T-helper 17 cell (primary cell): ENCODE measurements at regions not wholly inside any gene's neighbourhood (a gene's known extent, or its start where the extent isn't known, plus 50 kb on each side); places are given as distances from the start of the nearest gene placed in this dataset.
"Not testable (repeated sequence)": the region's sequence is repeated elsewhere in the genome, so short reads cannot be mapped to it uniquely, and the experiment has no call there.

Experiments used
- ATAC-seq: fragments of 150-1000 bp; cut with Tn5 transposase; 2 replicates; pipeline ENCODE4 v1.10.0; 2021; ENCODE audit warnings: mild to moderate bottlenecking, moderate library complexity
- DNase-seq, 3 donors: peaks; one replicate each; pipeline versions ENCODE4 v3.0.0 to v3.0.0-alpha.2; 2020 to 2021
- H3K9me3 ChIP-seq: one replicate; pipeline ENCODE4 v1.7.0; 2013; ENCODE audit warnings: low read length, mild to moderate bottlenecking; ENCODE audit not compliant: control insufficient read depth, poor library complexity, severe bottlenecking
- H3K27ac Mint-ChIP-seq: one replicate; pipeline ENCODE4 v1.8.0; 2022; ENCODE audit warnings: mild to moderate bottlenecking, moderate library complexity, mixed read lengths
- H3K27me3 Mint-ChIP-seq: one replicate; pipeline ENCODE4 v1.8.0; 2022; ENCODE audit warnings: mixed read lengths
- H3K36me3 Mint-ChIP-seq: one replicate; pipeline ENCODE4 v1.8.0; 2022; ENCODE audit warnings: low read depth, mixed read lengths
- H3K4me1 Mint-ChIP-seq: one replicate; pipeline ENCODE4 v1.8.0; 2022; ENCODE audit warnings: mild to moderate bottlenecking, mixed read lengths
- H3K4me3 Mint-ChIP-seq: one replicate; pipeline ENCODE4 v1.8.0; 2022; ENCODE audit warnings: mild to moderate bottlenecking, moderate library complexity, mixed read lengths

GRCh38 chr6:71079677-71080076, 122.8 kb upstream of the B3GAT2 start:
- no peak overlapping the region for H3K27ac Mint-ChIP-seq
- H3K4me3 Mint-ChIP-seq, result no peak overlapping the region
- H3K27me3 Mint-ChIP-seq, result no peaks in the 10 kb centered on the region
- no peaks in the 10 kb centered on the region for H3K4me1 Mint-ChIP-seq
- no peak for DNase-seq
- no peaks in the 10 kb centered on the region for H3K36me3 Mint-ChIP-seq
- no peak for ATAC-seq
- H3K9me3 ChIP-seq, result no peaks in the 10 kb centered on the region

DNA sequence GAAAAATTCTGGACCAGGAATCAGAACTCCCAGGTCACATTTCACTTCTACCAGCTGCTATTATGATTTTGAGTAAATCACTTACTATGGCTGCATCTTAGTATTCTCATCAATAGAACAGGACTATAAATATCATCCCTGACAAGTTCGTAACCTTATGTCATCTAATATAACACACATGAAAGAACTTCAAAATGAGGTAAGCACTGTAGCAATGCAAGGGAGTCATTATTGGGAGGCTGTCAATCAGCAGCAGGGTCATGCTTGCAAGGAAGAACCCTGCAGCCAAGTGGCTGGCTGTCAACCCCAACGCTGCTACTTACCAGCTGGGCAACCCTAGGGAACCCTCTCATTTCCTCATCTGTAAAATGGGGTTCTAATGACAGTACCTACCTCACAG, 123.3 kb upstream of the B3GAT2 start:
- Mint-ChIP-seq H3K27me3 (no peaks in the 10 kb centered on the region), H3K4me1 (no peaks in the 10 kb centered on the region)

GRCh38 chr6:71080826-71081225, 124.0 kb upstream of the B3GAT2 start:
- H3K4me1 Mint-ChIP-seq, result no peaks in the 10 kb centered on the region
- no peak for DNase-seq
- H3K27ac Mint-ChIP-seq, result no peak overlapping the region
- no peaks in the 10 kb centered on the region for H3K9me3 ChIP-seq
- ATAC-seq, result no peak
- no peaks in the 10 kb centered on the region for H3K36me3 Mint-ChIP-seq
- H3K27me3 Mint-ChIP-seq, result peaks cover 5% of the 10 kb centered on the region
- no peak overlapping the region for H3K4me3 Mint-ChIP-seq

More for the DNA sequence above, 123.3 kb upstream of the B3GAT2 start:
- no peaks in the 10 kb centered on the region for H3K9me3 ChIP-seq
- H3K27ac Mint-ChIP-seq, result no peak overlapping the region
- no peak for ATAC-seq
- H3K4me3 Mint-ChIP-seq, result no peak overlapping the region
- no peaks in the 10 kb centered on the region for H3K36me3 Mint-ChIP-seq
- DNase-seq, result no peak

DNA sequence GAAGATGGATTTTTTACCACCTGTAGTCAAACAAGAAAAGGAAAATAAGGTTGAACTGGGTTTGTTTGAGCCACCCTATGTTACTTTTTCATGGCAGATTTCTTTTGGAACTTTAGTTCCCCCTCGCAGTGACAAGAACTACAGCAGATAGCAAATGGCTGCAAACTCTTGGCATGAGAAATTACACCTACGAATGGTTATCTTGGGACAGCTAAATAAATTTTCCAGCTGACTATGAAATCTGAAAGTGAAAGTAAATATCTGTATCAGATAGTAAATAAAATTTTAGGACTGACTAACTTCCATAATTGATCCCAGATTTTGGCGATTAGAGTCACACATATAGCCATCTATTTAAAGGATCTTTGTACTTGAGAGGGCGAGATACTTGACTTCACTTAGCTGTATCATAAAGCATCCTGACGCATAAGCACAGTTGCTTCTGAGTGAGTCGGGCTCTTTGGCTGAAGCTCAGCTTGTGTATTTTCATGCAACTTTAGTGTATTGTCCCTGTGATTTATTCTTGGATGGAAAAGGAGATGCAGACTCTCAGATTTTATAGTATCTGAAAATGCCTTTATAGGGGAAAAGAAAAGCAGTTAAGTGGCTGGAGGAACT, 125.3 kb upstream of the B3GAT2 start:
- no peaks in the 10 kb centered on the region for H3K36me3 Mint-ChIP-seq
- H3K4me3 Mint-ChIP-seq, result no peak overlapping the region
- H3K9me3 ChIP-seq, result no peaks in the 10 kb centered on the region
- no peak overlapping the region for H3K27ac Mint-ChIP-seq
- H3K27me3 Mint-ChIP-seq, result peaks cover 11% of the 10 kb centered on the region
- no peaks in the 10 kb centered on the region for H3K4me1 Mint-ChIP-seq
- DNase-seq, result no peak
- no peak for ATAC-seq

DNA sequence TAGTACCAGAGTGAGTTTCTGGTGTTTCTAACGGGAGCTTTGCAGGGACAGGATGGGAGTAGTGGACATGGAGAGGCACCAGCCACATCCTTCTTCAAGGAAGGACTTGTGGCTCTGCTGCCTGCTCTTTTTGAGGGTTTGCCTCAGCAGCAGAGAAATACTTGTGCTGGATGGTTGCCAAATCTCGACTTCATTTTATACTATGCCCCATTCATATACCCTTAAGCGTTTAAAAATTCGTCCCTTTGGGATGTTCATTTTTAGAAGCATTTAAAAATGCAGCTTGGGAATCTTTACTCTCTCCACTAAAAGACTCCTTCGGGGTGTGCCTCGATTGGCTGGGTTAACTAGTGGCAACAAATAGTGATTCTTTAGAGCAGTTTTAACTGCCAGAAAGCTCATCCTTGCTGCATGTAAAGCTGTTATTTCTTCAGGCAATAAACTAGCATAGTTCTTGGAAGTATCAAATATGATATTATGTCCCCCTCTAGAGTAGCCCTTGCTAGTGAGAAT, 126.5 kb upstream of the B3GAT2 start:
- no peaks in the 10 kb centered on the region for H3K4me1 Mint-ChIP-seq
- peaks cover 16% of the 10 kb centered on the region for H3K27me3 Mint-ChIP-seq
- no peak for DNase-seq
- H3K4me3 Mint-ChIP-seq, result no peak overlapping the region
- no peaks in the 10 kb centered on the region for H3K9me3 ChIP-seq
- no peaks in the 10 kb centered on the region for H3K36me3 Mint-ChIP-seq
- no peak for ATAC-seq
- no peak overlapping the region for H3K27ac Mint-ChIP-seq

GRCh38 chr6:71088166-71088565, 131.3 kb upstream of the B3GAT2 start:
- DNase-seq, result no peak
- H3K4me3 Mint-ChIP-seq, result no peak overlapping the region
- H3K27ac Mint-ChIP-seq, result no peak overlapping the region
- no peaks in the 10 kb centered on the region for H3K4me1 Mint-ChIP-seq
- no peak for ATAC-seq
- H3K9me3 ChIP-seq, result no peaks in the 10 kb centered on the region
- H3K36me3 Mint-ChIP-seq, result peaks cover 2% of the 10 kb centered on the region
- peaks cover 27% of the 10 kb centered on the region for H3K27me3 Mint-ChIP-seq

GRCh38 chr6:71090217-71090616, 133.4 kb upstream of the B3GAT2 start:
- Mint-ChIP-seq H3K4me3 (peak overlapping the region; percentile 21), H3K27me3 (peaks cover 27% of the 10 kb centered on the region), H3K36me3 (peaks cover 2% of the 10 kb centered on the region), H3K27ac (no peak overlapping the region), H3K4me1 (no peaks in the 10 kb centered on the region)
- H3K9me3 ChIP-seq, result no peaks in the 10 kb centered on the region
- DNase-seq (no peak), ATAC-seq (no peak)

DNA sequence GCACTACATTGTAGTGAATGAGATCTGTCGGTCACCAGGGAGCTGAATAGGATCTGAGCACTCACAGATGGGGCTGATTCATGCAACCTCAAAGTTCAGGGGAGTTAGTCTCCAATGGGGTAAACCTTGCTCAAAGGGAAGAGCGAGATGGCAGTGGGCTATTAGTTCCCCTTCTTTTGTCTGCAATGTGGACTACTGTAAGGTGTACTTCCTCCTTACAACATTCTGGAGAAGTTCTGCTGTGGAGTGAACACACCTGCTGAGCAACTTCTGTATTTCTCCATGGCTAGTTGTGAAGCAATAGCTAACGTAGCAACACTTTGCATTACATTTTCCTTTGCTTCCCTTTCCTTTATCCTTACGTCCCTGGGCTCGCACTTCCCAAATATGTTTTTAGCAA, 134.3 kb upstream of the B3GAT2 start:
- no peaks in the 10 kb centered on the region for H3K9me3 ChIP-seq
- Mint-ChIP-seq H3K4me1 (no peaks in the 10 kb centered on the region), H3K36me3 (peaks cover 2% of the 10 kb centered on the region), H3K27me3 (peaks cover 18% of the 10 kb centered on the region), H3K27ac (no peak overlapping the region), H3K4me3 (no peak overlapping the region)
- DNase-seq, result no peak
- ATAC-seq, result no peak

DNA sequence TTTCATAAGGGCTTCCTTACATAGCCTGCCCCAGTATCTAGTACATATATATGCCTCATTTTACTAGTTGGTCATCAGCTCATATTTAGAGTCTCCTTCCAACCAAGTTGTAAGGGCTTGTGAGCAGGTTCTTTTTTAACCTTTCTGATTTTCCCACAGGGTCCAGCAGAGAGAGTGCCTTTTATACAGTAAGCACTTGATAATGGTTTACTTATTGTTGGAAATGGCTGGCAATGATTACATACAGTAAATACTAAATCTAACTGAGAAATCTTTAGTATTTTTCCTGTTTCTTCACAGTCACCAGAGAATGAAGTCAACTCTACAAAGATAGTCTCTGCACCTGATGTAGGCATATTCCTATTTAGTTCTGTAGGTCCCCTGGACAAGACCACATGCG, 135.1 kb upstream of the B3GAT2 start:
- H3K27ac Mint-ChIP-seq, result no peak overlapping the region
- H3K27me3 Mint-ChIP-seq, result peaks cover 17% of the 10 kb centered on the region
- H3K4me3 Mint-ChIP-seq, result no peak overlapping the region
- ATAC-seq (no peak), DNase-seq (no peak)
- H3K4me1 Mint-ChIP-seq, result no peaks in the 10 kb centered on the region
- peaks cover 2% of the 10 kb centered on the region for H3K36me3 Mint-ChIP-seq
- no peaks in the 10 kb centered on the region for H3K9me3 ChIP-seq

DNA sequence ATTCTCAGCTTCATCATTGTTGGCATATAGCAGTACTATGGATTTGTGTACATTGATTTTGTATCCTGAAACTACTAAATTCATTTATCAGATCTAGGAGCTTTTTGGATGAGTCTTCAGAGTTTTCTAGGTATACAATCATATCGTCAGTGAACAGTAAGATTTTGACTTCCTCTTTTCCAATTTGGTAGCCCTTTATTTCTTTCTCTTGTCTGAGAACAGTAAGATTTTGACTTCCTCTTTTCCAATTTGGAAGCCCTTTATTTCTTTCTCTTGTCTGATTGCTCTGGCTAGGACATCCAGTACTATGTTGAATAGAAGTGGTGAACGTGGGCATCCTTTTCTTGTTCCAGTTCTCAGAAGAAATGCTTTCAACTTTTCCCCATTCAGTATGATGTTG, 140.4 kb upstream of the B3GAT2 start:
- not testable (repeated sequence) for ATAC-seq, H3K36me3 Mint-ChIP-seq, H3K27ac Mint-ChIP-seq, H3K9me3 ChIP-seq, H3K27me3 Mint-ChIP-seq, H3K4me3 Mint-ChIP-seq, H3K4me1 Mint-ChIP-seq, DNase-seq

- Mint-ChIP-seq H3K4me3 (no peak overlapping the region), H3K27me3 (peaks cover 4% of the 10 kb centered on the region), H3K27ac (no peak overlapping the region), H3K4me1 (no peaks in the 10 kb centered on the region), H3K36me3 (no peaks in the 10 kb centered on the region)
- ATAC-seq (no peak), DNase-seq (no peak)
- no peaks in the 10 kb centered on the region for H3K9me3 ChIP-seq
Observed at GRCh38 chr6:71099649-71100048, 142.8 kb upstream of the B3GAT2 start.

DNA sequence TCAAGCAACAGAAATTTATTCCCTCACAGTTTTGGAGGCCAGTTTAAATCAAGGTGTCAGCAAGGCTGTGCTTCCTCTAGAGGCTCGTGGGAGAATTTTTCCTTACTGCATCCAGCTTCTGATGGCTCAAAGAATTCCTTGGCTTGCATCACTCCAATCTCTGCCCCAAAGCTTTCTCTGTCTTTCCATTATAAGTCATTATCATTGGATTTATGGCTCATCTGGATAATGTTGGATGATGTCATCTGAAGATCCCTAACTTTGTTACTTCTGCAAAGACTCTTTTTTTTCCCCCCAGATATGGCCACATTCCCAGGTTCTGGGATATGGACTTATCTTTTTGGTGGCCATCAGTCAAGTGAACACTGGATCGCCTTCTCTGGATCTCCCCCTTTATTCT, 146.3 kb upstream of the B3GAT2 start:
- Mint-ChIP-seq H3K27ac (no peak overlapping the region), H3K27me3 (peaks cover 17% of the 10 kb centered on the region), H3K36me3 (no peaks in the 10 kb centered on the region), H3K4me1 (no peaks in the 10 kb centered on the region), H3K4me3 (no peak overlapping the region)
- H3K9me3 ChIP-seq, result no peaks in the 10 kb centered on the region
- DNase-seq (no peak), ATAC-seq (no peak)

DNA sequence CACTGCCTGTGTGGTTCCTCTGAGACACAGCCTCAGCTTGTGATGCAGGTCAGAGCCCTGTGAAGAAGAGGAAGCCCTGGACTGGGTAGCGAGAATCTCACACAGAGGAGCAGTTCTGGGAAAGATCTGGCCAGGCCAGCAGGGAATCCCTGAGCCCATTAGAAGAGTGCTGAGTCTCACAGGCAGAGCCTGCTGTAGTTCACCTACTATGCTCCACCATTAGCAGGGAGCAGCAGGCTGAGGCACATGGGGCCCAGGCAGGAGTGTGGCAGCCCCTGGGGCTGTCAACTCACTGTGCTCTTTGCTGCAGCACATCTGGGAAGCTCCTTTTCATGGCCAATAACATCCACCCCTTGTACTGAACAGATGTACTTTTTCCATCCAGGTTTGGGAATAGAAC, 146.8 kb upstream of the B3GAT2 start:
- ATAC-seq (no peak), DNase-seq (no peak)
- no peaks in the 10 kb centered on the region for H3K4me1 Mint-ChIP-seq
- no peak overlapping the region for H3K4me3 Mint-ChIP-seq
- no peak overlapping the region for H3K27ac Mint-ChIP-seq
- no peaks in the 10 kb centered on the region for H3K9me3 ChIP-seq
- peaks cover 17% of the 10 kb centered on the region for H3K27me3 Mint-ChIP-seq
- no peaks in the 10 kb centered on the region for H3K36me3 Mint-ChIP-seq

DNA sequence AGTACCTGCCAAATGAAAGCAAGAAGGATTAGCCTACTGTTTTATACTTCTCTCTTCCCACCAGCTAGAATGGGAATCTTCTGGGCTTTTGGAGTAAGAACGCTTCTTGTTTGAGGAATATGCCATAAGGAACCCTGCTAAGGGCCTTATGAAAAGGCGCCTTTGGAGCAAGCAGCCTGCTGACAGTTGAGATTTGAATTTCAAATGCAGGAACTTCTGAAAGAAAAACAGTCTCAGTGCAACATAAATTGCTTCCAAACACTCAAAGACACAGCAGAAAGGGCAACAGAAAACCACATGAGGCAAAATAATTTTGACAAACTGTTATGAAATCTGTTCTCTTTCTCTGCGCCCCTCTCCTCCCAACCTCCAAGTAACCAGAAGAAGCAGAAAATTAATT, 149.4 kb upstream of the B3GAT2 start:
- Mint-ChIP-seq H3K27ac (no peak overlapping the region), H3K4me3 (no peak overlapping the region), H3K27me3 (peaks cover 27% of the 10 kb centered on the region), H3K4me1 (no peaks in the 10 kb centered on the region), H3K36me3 (peaks cover 2% of the 10 kb centered on the region)
- no peaks in the 10 kb centered on the region for H3K9me3 ChIP-seq
- no peak for DNase-seq
- ATAC-seq, result no peak
